Neural progenitor cell (in vitro differentiated cells): ENCODE measurements at regions not wholly inside any gene's neighbourhood (a gene's known extent, or its start where the extent isn't known, plus 50 kb on each side); places are given as distances from the start of the nearest gene placed in this dataset.

Experiments used
- CTCF ChIP-seq: fragments of 200-600 bp; sonication (generic); IDR thresholded peaks from 2 replicates; pipeline ENCODE4 v1.5.1; 2017; ENCODE audit warnings: antibody characterized with exemption, mild to moderate bottlenecking
- EZH2 ChIP-seq: fragments of 200-600 bp; sonication (generic); IDR thresholded peaks from 2 replicates; pipeline ENCODE4 v1.6.1; 2017; ENCODE audit warnings: antibody characterized with exemption, mild to moderate bottlenecking, moderate library complexity

- TF ChIP-seq CTCF, result no peak
- no peak for TF ChIP-seq EZH2
Measured at GRCh38 chr1:222463059-222463730, 84.7 kb downstream of the HHIPL2 start.
